ENCODE measurements at regions not wholly inside any gene's neighbourhood (a gene's known extent, or its start where the extent isn't known, plus 50 kb on each side); places are given as distances from the start of the nearest gene placed in this dataset.
"Not testable (repeated sequence)": the region's sequence is repeated elsewhere in the genome, so short reads cannot be mapped to it uniquely, and the experiment has no call there.

DNA sequence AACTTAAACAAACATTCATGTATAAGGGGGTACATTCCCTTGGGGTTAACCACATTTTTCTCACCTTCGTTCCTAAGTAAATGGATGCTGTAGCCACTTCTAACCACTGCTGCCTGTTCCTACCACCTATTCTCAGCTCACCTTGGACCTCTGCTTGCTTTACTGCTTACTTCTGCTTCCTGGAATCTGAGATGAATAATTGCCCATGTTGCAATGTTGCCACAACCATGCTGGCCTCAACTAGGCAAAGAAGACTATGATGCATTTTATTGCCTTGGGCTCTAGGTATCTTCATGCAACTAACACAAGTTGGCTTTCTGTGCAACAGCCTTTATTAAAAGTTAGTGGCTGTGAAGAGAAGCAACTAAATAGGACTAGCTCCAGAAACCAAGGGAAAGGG is 106.3 kb upstream of the TCF4 start:
- no peak for DNase-seq

DNA sequence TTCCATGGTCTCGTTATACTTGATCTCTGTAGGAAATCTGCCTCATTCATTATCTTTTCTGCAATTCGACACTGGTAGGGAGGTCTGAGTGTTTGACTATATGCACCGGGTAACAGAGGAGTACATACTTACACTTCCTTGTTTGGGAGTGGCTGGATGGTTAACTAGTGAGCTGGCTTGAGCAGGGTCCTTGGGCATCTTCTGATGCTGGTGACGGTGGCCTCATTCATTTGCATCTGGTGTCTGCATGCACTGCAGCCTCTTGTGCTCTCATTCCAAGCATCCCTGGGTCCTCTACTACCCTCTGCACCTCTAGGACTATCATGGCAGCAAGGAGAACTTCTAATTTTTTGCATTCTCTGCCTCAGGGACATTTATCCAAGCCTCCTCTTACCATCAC is 100.0 kb upstream of the TCF4 start:
- DNase-seq: no peak

DNA sequence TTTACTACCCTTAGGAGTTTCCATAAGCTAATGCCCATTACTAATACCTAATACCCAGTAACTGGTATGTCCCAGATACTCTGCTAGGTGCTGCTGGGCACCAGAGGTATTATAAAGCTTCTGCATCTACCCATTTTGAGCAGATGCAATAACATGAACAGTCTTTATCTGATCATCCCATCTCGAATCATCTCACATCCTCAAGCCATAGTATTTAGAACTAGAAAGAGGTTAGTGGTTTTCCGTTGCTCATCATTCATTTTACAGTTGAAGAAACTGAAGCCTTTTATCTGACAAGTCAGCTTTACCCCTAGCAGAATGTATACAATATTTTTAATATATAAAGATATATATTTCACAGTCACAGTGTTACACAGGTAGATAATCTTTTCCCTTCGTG is 99.1 kb upstream of the TCF4 start:
- DNase-seq: no peak

DNA sequence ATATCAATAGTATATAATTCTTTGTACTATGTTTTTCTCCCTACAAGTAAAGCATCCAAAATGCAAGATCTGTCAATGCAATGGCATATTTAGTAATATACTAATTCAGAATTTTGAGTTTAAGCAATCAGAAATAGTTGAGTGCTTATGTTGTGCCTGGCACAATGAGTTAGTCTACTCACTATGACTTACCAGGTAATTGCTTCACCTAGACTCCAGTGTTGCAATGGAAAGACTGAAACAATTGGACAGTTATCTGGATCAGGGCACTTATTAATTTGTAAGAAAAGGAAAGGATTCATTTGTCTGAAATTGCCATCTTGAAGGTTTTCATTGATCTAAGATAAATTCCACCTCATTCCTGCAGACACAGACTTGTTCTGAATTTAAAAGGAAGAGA is 97.6 kb upstream of the TCF4 start:
- DNase-seq: no peak

DNA sequence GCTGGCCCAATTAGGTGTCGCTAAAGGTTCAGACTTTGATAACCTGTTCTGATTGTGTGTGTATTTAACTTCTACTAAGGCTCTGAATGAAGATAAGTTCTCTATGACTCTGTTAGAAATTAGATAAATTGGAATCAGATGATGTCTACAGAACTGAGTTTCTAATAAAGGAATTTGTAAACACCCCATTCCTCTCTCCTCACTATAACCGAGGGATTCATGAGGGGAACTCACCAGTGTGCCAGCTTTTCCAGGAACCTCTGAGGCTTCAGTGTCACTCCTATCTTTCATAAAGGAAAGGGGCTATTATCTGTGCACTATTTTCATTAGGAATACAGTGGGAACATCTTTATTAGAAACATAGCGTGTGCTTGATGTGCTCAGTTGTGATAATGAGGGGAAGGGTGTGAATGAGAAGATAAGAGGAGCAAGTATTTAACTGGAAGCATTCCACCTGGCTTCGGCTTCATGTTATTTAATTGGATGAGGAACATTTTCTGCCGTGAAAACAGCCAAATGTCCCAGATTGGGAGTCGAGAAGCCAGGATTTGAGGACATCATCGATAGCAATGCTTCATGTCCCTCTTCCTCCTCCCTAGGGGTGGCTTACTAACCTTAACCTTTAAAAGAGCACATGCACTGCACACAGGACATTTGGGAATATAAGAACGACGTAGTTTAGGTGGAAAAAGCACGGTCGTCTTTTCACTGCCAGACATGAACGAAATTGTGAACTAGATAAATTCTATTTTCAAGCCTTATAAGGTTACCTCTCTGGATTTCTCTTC is 84.8 kb upstream of the TCF4 start:
- DNase-seq: no peak

DNA sequence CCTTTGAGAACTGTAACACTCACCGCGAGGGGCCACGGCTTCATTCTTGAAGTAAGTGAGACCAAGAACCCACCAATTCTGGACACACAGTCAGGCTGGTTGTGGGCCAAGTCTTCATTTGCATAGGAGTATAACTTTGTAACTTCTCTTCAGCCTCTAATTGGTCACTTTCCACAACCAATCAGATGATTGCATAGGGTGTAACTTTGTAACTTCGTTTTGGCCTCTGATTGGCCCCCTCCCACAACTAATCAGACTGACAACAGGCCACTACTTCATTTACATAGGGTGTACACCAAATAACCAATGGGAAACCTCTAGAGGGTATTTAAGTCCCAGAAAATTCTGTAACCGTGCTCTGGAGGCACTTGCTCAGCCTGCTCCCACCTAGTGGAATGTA is 77.5 kb upstream of the TCF4 start:
- DNase-seq: no peak

DNA sequence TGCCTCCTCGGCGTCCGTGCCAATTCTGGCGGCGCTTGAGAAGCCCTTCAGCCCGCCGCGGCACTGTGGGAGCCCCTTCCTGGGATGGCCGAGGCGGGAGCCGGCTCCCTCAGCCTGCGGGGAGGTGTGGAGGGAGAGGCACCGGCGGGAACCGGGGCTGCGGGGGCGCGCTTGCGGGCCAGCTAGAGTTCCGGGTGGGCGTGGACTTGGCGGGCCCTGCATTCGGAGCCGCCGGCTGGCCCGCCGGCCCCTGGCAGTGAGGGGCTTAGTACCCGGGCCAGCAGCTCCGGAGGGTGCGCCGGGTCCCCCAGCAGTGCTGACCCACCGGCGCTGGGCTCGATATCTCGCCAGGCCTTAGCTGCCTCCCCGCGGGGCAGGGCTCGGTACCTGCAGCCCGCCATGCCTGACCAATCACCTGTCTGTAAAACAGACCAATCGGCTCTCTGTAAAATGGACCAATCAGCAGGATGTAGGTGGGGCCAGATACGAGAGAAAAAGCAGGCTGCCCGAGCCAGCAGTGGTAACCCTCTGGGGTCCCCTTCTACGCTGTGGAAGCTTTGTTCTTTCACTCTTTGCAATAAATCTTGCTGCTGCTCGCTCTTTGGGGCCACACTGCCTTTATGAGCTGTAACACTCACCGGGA is 76.9 kb upstream of the TCF4 start:
- not testable (repeated sequence) for DNase-seq

DNA sequence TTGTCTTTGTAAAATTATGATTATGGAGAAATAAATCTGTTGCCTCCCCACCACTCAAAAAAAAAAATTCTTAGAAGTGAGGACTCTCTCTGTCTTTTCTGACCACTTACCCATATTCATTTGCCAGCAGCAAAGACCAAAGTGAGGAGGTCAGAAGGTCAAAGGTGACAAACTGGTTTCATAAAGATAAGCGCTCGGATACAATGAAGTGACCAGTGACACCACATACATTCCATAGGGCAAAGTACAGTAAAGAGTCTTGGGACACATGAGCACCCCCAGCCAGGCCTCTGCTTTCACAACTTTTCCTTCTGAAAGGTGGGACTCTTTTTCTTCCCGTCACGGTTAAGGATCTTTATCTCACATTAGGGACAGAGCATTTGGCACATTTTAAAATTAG is 75.9 kb upstream of the TCF4 start:
- DNase-seq: no peak

DNA sequence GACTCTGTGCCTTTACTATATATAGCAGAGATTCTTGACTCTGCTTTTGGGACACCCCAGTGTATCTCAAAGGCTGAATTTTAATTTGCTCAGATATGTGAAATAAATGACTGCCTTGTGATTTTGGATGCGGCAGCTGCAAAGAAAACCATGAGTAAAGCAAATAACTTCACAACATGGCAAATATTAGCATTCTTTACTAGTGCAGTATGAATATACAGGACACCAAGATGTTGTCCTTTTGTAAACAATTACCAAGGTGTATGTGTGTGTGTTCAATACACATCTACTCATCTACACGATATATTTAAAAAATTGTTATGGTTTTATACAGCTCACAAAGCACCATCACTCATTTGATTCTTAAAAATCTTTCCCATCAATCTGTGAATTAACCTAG is 70.6 kb upstream of the TCF4 start:
- no peak for DNase-seq

DNA sequence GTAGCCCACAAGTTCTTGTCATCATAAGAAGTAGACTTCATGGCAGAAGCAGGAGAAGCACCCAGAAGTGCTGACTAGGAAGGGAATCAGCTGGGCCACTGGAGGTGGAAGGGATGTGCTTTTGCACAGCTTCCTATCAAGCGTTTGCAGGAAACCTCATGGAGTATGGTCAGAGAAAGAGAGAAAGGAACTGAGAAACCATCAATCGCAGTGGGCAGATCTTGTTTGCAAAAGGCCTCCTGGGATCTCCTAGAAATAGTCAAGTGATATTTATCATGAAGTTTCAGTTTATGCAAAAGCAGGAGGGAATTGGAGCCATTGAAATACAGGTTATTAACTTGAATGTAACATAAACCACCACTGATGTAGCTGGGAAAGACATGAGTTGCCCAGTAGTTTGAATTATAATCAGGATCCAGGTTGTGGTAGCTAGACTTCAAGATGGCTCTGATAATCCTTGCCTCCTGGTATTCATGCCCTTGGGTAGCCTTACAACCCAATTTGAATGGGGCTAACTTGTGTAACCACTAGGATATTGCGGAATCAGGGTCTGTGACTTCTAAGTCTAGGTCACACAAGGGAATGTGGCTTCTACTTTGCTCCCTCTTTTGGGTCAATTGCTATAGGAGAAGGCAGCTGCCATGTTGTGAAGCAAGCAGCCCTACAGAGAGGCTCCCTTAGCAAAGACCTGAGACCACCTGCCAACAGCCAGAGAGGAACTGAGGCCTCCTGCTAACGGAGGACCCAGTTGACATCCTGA is 69.8 kb upstream of the TCF4 start:
- no peak for DNase-seq

DNA sequence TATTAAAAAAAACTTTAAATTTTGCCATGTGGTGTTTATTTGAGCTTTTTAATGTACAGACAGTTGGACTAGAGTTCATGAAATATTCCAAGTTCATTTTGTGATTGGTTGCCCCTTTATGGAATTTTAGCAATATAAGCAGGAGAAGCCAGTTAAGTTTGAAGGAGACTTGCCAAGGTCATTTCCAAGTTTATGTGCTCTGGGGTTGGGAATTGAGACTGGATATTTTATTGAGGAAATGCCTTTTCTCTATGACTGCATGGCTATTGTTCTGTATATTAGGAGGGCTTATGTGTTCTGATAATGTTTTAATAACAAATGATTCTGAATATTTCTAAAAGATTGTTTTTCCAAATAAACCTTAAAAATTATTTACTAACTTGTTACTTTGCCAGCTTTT is 67.0 kb upstream of the TCF4 start:
- no peak for DNase-seq

DNA sequence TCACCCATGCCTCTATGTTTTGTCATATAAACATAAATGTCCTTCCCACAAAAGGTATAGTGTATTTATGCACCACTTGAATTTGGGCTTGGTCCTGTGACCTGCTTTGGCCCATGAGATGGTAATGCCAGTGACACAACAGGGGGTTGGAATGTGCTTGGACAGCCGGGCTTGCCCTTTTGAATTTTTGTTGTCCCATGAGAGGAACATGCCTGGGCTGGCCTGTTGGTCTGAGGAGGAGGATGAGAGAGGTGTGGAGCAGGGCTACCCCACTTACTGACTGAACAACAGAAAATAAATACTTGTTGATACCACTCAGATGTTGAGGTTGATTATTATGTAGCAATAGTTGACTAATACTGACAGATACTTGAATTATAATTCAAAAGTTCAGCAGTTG is 63.2 kb upstream of the TCF4 start:
- no peak for DNase-seq

DNA sequence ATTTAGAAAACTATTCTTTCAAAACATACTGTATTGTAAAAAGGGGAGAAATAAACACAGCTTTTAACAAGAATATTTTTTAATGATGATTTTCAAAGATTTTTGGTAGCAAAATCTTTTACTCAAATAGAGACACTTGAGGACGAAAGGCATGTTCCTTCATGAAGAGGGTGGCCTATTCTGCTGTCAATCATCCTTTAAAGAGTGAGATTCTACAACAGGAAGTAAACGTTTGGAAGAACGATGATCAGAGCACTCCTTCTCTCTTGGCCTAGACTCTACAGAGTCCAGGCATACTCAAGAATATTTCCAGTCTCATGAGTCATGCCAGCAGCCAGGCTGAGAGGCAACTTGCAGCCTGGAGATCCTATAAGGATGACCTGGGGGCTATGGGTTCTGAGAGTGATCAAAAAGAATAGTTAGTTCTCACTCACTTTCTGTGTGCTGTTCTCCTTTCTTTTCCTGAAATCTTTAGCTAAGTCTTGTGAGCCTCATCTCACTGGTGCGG is 62.4 kb upstream of the TCF4 start:
- no peak for DNase-seq

DNA sequence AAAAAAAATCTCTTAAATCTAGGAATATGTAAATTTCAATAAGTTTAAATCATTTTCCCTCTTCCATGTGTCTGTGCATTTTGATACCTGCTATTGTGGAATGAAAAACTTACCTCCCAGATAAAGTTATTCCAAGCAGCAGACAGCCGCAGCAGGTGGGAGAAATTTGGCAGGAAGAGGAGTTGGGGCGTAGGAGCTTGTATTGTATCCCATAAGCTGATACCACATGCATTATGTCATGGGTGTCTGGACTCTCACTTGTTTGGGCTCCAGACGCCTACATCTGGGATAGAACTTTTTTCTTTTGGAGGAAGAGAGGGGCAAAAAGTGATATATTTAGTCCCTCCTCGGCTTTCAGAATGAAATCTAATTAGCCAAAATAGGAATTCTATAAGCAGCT is 59.3 kb upstream of the TCF4 start:
- DNase-seq: no peak

DNA sequence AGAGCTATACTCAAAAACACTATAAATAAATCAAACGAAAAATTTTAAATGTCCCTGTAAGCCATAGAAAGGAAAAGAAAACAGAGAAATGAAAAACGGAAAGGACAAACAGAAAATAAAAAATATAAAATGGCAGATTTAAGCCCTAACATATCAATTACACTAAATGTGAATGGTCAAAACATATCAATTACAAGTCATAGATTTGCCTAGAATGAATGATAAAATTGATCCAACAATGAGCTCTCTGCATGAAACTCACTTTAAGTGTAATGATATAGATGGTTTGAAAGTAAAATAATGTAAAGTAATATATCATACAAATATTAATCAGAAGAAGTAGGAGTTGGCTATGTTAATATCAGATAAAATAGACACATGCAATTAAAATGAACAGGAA is 54.2 kb upstream of the TCF4 start:
- no peak for DNase-seq

DNA sequence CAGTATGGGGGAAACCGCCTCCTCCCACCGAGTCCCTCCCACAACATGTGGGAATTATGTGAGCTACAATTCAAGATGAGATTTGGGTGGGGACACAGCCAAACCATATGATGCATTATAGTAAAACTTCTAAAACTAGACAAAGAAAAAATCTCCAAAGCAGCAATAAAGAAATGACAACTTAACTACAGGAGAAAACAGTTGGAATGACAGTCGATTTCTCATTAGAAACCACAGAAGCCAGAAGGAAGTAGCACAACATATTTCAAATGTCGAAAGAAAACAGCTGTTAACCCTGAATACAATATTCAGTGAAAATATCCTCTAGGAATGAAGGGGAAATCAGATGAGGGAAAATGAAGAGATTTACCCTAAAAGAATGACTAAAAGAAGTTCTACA is 53.5 kb upstream of the TCF4 start:
- DNase-seq: no peak

Data from CD4-positive, alpha-beta T cell treated with Interleukin-21 for 1 hour (primary cell).